GM23248 (cell line): ENCODE measurements at regions not wholly inside any gene's neighbourhood (a gene's known extent, or its start where the extent isn't known, plus 50 kb on each side); places are given as distances from the start of the nearest gene placed in this dataset.
A peak's percentile ranks its signal among the peaks of the same experiment; 100 is the strongest.

ENCODE experiments used
- DNase-seq: peaks from one replicate; pipeline ENCODE4 v3.0.0-alpha.2; 2015
- H2AFZ ChIP-seq: fragments of 200-600 bp; sonication (generic); 2 replicates; pipeline ENCODE4 v1.6.1; 2016; ENCODE audit warnings: antibody characterized with exemption
- H3F3A ChIP-seq: fragments of 200-600 bp; sonication (generic); 2 replicates; pipeline ENCODE4 v1.6.1; 2016; ENCODE audit warnings: mild to moderate bottlenecking, antibody characterized with exemption, mixed run types; ENCODE audit not compliant: insufficient read depth
- H3K27ac ChIP-seq: fragments of 200-600 bp; sonication (generic); 2 replicates; pipeline ENCODE4 v1.5.1; 2016; ENCODE audit warnings: mild to moderate bottlenecking
- H3K27me3 ChIP-seq: fragments of 200-600 bp; sonication (generic); replicated peaks from 2 replicates; pipeline ENCODE4 v1.6.1; 2016; ENCODE audit warnings: mild to moderate bottlenecking; ENCODE audit not compliant: insufficient read depth
- H3K36me3 ChIP-seq: fragments of 200-600 bp; sonication (generic); 2 replicates; pipeline ENCODE4 v1.6.1; 2016; ENCODE audit warnings: low read depth, mild to moderate bottlenecking
- H3K4me1 ChIP-seq: fragments of 200-600 bp; sonication (generic); 2 replicates; pipeline ENCODE4 v1.6.1; 2016; ENCODE audit warnings: mild to moderate bottlenecking; ENCODE audit not compliant: insufficient read depth
- H3K4me2 ChIP-seq: fragments of 200-600 bp; sonication (generic); one replicate; pipeline ENCODE4 v1.6.1; 2016; ENCODE audit warnings: mild to moderate bottlenecking; ENCODE audit not compliant: unreplicated experiment
- H3K4me3 ChIP-seq: fragments of 200-600 bp; sonication (generic); 2 replicates; pipeline ENCODE4 v1.5.1; 2016; ENCODE audit warnings: mild to moderate bottlenecking
- H3K79me2 ChIP-seq: fragments of 200-600 bp; sonication (generic); 2 replicates; pipeline ENCODE4 v1.6.1; 2016; ENCODE audit warnings: mild to moderate bottlenecking; ENCODE audit not compliant: insufficient read depth
- H3K9ac ChIP-seq: fragments of 200-600 bp; sonication (generic); 2 replicates; pipeline ENCODE4 v1.6.1; 2016; ENCODE audit warnings: mild to moderate bottlenecking
- H3K9me2 ChIP-seq: fragments of 200-600 bp; sonication (generic); 2 replicates; pipeline ENCODE4 v1.6.1; 2016; ENCODE audit warnings: mixed run types, mild to moderate bottlenecking, moderate library complexity; ENCODE audit not compliant: insufficient read depth
- H3K9me3 ChIP-seq: fragments of 200-600 bp; sonication (generic); one replicate; pipeline ENCODE4 v1.6.1; 2017; ENCODE audit warnings: low read depth
- H4K20me1 ChIP-seq: fragments of 200-600 bp; sonication (generic); 2 replicates; pipeline ENCODE4 v1.6.0; 2016; ENCODE audit not compliant: insufficient read depth
- EZH2 ChIP-seq: fragments of 200-600 bp; sonication (generic); IDR thresholded peaks from 2 replicates; pipeline ENCODE4 v1.6.1; 2018; ENCODE audit warnings: antibody characterized with exemption, mild to moderate bottlenecking; ENCODE audit not compliant: insufficient read depth, poor library complexity, severe bottlenecking
- EZH2phosphoT487 ChIP-seq: fragments of 200-600 bp; sonication (generic); IDR thresholded peaks from 2 replicates; pipeline ENCODE4 v1.6.1; 2018; ENCODE audit warnings: antibody characterized with exemption, moderate library complexity, mild to moderate bottlenecking, low read depth; ENCODE audit not compliant: insufficient read depth
- WGBS, 2 experiments: methylation state at CpG; one replicate each; pipeline ENCODE4 v1.1.6; 2015 to 2017; ENCODE audit warnings: low lambda C conversion rate in 2 of 2, low coverage in 1 of 2; ENCODE audit errors: missing lambda C conversion rate in 2 of 2; 5-methylcytosine and 5-hydroxymethylcytosine counted together
- in situ Hi-C: fragments of 300-500 bp; cut with MboI; formaldehyde crosslinking; loops from 2 replicates; pipeline ENCODE4 v1.15.0; 2020

DNA sequence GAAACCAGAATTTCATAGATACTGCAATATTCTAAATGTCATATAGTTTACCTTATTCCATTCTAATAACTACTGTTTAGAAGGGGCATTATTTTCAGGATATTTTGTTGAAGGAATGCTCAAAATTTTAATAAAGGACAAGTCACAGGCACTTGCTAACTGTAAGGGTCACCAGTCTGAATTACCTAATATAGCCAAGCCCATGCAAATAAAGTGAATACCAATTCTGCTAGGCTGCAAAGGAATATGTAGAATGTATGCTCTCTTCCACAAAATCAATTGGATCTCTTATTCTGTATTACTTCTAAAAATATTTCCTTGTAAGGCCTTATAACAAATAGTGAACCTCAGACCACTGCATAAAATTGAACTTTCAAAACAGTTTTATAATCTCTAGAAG is 52.3 kb upstream of the FAT4 start:
- in situ Hi-C loops: loop anchor here (10.0 kb wide), 1 partner anchor 928 kb away; no protein-coding TSS in a partner anchor

DNA sequence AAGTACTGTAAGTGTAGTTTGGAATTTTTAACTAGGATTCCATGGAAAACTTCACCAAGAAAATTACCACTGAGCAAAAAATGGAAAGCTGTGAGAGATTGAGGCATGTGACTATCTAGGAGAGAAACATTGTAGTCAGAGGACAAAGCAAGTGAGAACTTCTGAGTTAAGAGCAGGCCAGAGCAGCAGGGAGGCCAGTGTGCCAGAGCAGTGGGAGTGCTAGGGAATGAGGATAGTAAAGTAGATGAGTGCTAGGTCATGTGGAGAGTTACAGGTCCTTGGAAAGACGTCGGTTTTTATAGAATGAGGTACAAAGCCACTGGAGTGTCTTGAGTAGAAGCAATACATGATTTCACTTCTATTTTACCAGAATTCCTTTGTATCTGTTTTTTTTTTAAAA is 52.7 kb upstream of the FAT4 start:
- no peaks in the 10 kb centered on the region for H3K9me2 ChIP-seq
- H3K36me3 ChIP-seq: no peaks in the 10 kb centered on the region
- H3K4me3 ChIP-seq: no peak overlapping the region
- 0 out of 2 replicates have a peak, but pooled peaks cover 4% of the 10 kb centered on the region for H3F3A ChIP-seq
- H3K27me3 ChIP-seq: no peaks in the 10 kb centered on the region
- H4K20me1 ChIP-seq: no peaks in the 10 kb centered on the region
- H2AFZ ChIP-seq: no peak overlapping the region
- TF ChIP-seq EZH2phosphoT487: no peak
- no peak for TF ChIP-seq EZH2
- H3K4me1 ChIP-seq: peaks cover 6% of the 10 kb centered on the region
- H3K4me2 ChIP-seq: no peak overlapping the region
- WGBS, 2 experiments: 85 to 86% methylated on average over 2 of the region's 2 CpGs
- in situ Hi-C loops: loop anchor here (10.0 kb wide), 1 partner anchor 927 kb away; no protein-coding TSS in a partner anchor
- DNase-seq: no peak
- no peak overlapping the region for H3K27ac ChIP-seq
- H3K9ac ChIP-seq: no peak overlapping the region
- no peaks in the 10 kb centered on the region for H3K9me3 ChIP-seq
- no peaks in the 10 kb centered on the region for H3K79me2 ChIP-seq

More for the DNA sequence above, 52.3 kb upstream of the FAT4 start:
- DNase-seq: no peak
- Histone ChIP-seq H4K20me1 (no peaks in the 10 kb centered on the region), H3K4me1 (peaks cover 10% of the 10 kb centered on the region), H3F3A (peaks cover 9% of the 10 kb centered on the region; the same call in 1 of the 2 replicates), H3K9me3 (no peaks in the 10 kb centered on the region), H3K27me3 (no peaks in the 10 kb centered on the region), H3K36me3 (no peaks in the 10 kb centered on the region), H3K4me2 (no peak overlapping the region), H2AFZ (no peak overlapping the region), H3K9me2 (no peaks in the 10 kb centered on the region), H3K9ac (no peak overlapping the region), H3K4me3 (no peak overlapping the region), H3K79me2 (no peaks in the 10 kb centered on the region), H3K27ac (no peak overlapping the region)
- TF ChIP-seq EZH2phosphoT487 (no peak), EZH2 (no peak)

DNA sequence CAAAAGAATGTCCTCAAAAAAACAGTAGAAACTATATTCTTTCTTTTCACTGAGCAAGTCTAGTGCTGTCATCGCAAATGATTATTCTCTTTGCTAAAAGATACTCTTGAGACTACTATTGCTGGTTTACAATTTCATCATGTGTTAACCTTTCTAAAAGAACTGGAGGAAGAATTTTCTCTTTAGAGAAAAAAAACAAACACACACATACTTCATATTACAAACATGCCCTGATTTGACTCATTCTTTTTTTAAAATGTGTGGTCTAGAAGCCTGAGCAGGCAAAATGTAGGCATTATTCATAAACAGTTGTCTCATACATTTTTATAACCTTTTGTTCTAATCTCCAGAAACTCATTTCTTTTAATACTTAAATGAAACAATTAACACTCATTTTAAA is 60.6 kb upstream of the FAT4 start:
- TF ChIP-seq EZH2: no peak
- TF ChIP-seq EZH2phosphoT487: no peak
- H3K27ac ChIP-seq: no peak overlapping the region
- 59 to 63% methylated on average over 1 of the region's 1 CpG for WGBS, 2 experiments

DNA sequence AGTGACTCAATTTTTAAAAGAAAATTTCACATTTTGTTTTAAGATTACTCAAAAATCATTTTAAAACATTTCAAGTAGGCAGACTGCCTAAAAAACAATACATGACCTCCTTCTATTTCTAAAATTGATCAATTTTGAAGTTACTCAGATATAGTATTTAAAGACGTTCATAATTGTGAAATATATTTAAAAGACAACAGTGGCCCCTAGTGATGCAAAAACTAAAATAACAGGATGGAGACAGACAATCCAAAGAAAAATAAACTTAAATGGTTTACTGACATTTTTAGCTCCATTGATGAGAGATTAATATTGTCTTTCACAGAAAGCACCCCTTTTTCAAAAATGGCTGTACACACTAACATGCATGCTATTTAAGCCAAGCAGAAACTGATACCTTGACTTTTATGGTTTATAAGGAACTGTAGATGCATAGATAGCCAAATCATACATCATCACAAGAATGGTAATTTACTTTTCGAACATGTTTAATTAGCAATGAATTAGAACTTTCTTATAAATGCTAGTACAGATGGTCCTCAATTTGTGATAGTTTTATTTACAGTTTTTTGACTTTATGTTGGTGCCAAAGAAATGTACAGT is 69.8 kb upstream of the FAT4 start:
- Histone ChIP-seq H3K4me1 (peaks cover 6% of the 10 kb centered on the region; the same call in 1 of the 2 replicates), H2AFZ (no peak overlapping the region), H4K20me1 (no peaks in the 10 kb centered on the region), H3K9me2 (no peaks in the 10 kb centered on the region), H3K79me2 (no peaks in the 10 kb centered on the region), H3K9me3 (no peaks in the 10 kb centered on the region), H3F3A (no peaks in the 10 kb centered on the region), H3K27me3 (no peaks in the 10 kb centered on the region), H3K4me3 (no peak overlapping the region), H3K4me2 (no peak overlapping the region), H3K27ac (no peak overlapping the region), H3K36me3 (no peaks in the 10 kb centered on the region), H3K9ac (no peak overlapping the region)
- in situ Hi-C loops: no loop called here
- DNase-seq: peak; percentile 45
- 6 to 9% methylated on average over 2 of the region's 2 CpGs for WGBS, 2 experiments
- no peak for TF ChIP-seq EZH2phosphoT487
- no peak for TF ChIP-seq EZH2

More for the DNA sequence above, 60.6 kb upstream of the FAT4 start:
- Histone ChIP-seq H3K4me1 (peaks cover 11% of the 10 kb centered on the region), H3K4me3 (no peak overlapping the region), H3F3A (no peaks in the 10 kb centered on the region), H3K9ac (no peak overlapping the region), H3K4me2 (peak overlapping the region; percentile 27), H3K27me3 (no peaks in the 10 kb centered on the region), H3K36me3 (no peaks in the 10 kb centered on the region), H3K9me2 (no peaks in the 10 kb centered on the region), H3K9me3 (no peaks in the 10 kb centered on the region), H4K20me1 (no peaks in the 10 kb centered on the region), H2AFZ (peak overlapping the region; percentile 8; the same call in 1 of the 2 replicates), H3K79me2 (no peaks in the 10 kb centered on the region)
- DNase-seq: peak; percentile 65
- in situ Hi-C loops: no loop called here
